ENCODE measurements at regions not wholly inside any gene's neighbourhood (a gene's known extent, or its start where the extent isn't known, plus 50 kb on each side); places are given as distances from the start of the nearest gene placed in this dataset.
"Not testable (repeated sequence)": the region's sequence is repeated elsewhere in the genome, so short reads cannot be mapped to it uniquely, and the experiment has no call there.

DNA sequence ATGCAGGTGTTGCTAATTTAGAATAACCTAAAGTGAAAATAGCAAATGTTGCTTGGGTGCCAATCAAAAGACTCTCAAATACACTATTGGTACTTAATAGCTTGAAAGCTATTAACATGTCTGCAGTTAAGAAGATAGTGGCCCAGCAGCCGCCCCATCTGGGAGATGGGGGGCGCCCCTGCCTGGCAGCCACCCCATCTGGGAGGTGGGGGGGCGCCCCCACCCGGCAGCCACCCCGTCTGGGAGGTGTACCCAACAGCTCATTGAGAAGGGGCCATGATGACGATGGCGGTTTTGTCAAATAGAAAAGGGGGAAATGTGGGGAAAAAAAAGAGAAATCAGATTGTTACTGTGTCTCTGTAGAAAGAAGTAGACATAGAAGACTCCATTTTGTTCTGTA lies 923.1 kb upstream of the MDGA2 start:
- DNase-seq (ENCODE audit: low spot score): no peak

GRCh38 chr14:48586099-48586498 lies 910.7 kb upstream of the MDGA2 start:
- no peak for DNase-seq (ENCODE audit: low spot score)

DNA sequence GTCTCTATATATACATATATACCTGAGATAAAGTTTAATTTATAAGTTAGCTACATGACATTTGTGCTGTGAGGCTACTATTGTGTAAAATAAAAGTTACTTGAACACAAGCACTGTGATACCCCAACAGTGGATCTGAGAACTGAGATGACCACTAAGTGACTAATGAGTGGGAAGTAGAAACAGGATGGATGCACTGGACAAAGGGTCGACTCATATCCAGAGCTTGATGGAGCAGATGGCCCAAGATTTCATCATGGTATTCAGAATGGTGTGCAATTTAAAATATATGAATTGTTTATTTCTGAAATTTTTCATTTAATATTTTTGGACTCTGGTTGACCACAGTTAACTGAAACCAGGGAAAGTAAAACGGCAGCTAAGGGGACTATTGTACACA lies 908.6 kb upstream of the MDGA2 start:
- DNase-seq (ENCODE audit: low spot score): no peak

GRCh38 chr14:48582938-48583337 lies 907.5 kb upstream of the MDGA2 start:
- DNase-seq (ENCODE audit: low spot score): no peak

DNA sequence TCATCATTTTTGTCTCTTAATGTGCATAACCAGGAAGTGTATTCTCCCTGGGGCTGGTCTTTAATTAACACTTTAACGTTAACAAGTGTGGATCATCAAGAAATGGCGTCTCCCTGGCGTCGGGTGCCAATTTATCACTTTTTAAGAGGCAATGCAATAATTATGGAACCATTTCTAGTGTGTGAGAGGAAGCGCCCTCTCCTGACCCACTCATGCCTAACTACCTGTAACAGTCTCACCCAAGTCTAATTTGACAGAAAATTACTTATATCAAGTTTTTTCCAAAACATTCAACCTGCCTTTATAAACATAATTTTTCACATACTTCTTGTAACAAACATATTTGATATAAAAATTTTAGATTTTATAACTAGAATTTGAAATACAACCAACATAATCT lies 905.3 kb upstream of the MDGA2 start:
- DNase-seq (ENCODE audit: low spot score): no peak

DNA sequence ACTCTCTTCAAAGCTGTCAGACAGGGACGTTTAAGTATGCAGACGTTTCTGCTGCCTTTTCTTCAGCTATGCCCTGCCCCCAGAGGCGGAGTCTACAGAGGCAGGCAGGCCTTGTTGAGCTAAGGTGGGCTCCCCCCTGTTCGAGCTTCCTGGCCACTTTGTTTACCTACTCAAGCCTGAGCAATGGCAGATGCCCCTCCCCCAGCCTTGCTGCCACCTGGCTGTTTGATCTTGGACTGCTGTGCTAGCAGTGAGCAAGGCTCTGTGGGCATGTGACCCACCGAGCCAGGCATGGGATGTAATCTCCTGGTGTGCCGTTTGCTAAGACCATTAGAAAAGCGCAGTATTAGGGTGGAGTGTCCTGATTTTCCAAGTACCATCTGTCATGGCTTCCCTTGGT lies 900.4 kb upstream of the MDGA2 start:
- DNase-seq (ENCODE audit: low spot score): no peak

GRCh38 chr14:48568688-48569087 lies 893.3 kb upstream of the MDGA2 start:
- no peak for DNase-seq (ENCODE audit: low spot score)

GRCh38 chr14:48568252-48568651 lies 892.8 kb upstream of the MDGA2 start:
- DNase-seq (ENCODE audit: low spot score): no peak

- no peak for DNase-seq (ENCODE audit: low spot score)
Measured at GRCh38 chr14:48563489-48563888, 888.1 kb upstream of the MDGA2 start.

DNA sequence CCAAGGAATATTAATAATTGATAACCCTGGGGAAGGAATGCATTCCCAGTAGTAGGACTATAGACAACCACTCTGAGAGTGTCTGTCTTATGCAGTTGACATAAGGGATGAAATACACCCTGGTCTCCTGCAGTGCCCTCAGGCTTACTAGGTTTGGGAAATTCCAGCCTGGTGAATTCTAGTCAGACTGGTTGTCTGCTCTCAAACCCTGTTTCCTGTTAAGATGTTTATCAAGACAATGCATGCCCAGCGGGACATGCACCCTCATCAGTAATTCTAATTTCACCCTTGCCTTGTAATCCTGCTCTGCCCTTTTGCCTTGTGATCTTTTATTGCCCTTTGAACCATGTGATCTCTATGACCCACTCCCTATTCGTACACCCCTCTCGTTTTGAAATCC lies 886.0 kb upstream of the MDGA2 start:
- DNase-seq (ENCODE audit: low spot score): not testable (repeated sequence)

GRCh38 chr14:48560421-48560820 lies 885.0 kb upstream of the MDGA2 start:
- no peak for DNase-seq (ENCODE audit: low spot score)

DNA sequence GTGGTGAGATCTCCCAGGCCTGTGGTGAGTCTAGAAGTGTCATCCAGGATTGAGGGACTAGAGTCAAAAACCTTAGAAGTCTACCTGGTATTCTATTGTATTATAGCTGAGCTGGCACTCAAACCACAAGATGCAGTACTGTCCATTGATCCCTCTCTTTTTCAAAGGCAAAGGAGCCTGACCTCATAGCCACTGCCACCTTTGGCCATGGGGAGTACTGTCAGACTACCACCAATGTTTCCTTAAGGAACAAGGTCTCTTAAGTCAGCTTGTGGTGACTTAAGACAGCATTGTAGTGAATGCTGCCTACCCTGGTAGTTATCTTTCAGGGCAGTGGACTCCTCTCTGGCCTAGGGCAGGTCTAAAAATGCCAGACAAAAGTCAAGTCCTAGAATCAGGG lies 878.0 kb upstream of the MDGA2 start:
- DNase-seq (ENCODE audit: low spot score): no peak

DNA sequence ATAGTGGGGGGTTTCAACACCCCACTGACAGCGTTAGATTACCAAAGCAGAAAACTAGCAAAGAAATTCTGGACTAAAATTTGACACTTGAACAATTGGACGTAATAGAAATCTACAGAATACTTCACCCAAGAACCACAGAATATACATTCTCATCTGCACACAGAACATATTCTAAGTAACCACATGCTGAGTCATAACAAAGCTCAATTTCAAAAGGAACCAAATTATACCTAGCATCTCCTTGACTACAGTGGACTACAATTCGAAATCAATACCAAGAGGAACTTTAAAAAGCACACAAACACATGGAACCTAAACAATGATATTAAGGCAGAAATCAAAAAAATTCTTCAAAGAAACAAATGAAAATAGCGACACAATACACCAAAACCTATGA lies 871.6 kb upstream of the MDGA2 start:
- no peak for DNase-seq (ENCODE audit: low spot score)

DNA sequence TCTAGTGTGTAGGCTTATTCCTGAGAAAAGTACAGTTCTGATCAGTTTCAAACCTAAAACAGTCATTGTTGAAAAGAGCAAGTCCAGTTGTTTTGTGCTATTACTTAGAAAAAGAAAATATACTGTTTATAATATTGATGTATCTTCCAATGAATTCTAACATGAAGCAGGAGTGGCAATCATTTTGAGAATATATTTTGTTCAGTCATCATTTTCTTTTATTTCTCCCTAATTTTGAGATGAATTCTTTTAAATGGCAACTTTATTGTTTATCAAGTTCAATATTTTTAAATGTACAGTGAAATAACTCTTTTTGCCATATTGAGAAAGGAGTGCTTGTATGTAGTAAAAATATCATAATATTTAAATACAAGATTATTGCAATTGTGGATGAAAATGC lies 862.2 kb upstream of the MDGA2 start:
- no peak for DNase-seq (ENCODE audit: low spot score)

GRCh38 chr14:48536318-48536717 lies 860.9 kb upstream of the MDGA2 start:
- peak; percentile 5 for DNase-seq (ENCODE audit: low spot score)

GRCh38 chr14:48527832-48528231 lies 852.4 kb upstream of the MDGA2 start:
- no peak for DNase-seq (ENCODE audit: low spot score)

DNA sequence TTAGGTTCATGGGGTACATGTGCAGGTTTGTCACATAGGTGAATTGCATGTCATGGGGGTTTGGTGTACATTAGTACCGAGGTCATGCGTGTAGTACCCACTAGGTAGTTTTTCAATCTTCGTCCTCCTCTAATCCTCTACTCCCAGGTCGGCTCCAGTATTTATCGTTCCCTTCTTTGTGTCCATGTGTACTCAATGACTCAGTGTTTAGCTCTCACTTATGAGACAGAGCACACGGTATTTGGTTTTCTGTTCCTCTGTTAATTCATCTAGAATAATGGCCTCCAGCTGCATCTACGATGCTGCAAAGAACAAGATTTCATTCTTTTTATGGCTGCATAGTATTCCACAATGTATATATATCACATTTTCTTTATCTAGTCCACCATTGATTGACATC lies 850.9 kb upstream of the MDGA2 start:
- DNase-seq (ENCODE audit: low spot score): no peak

DNA sequence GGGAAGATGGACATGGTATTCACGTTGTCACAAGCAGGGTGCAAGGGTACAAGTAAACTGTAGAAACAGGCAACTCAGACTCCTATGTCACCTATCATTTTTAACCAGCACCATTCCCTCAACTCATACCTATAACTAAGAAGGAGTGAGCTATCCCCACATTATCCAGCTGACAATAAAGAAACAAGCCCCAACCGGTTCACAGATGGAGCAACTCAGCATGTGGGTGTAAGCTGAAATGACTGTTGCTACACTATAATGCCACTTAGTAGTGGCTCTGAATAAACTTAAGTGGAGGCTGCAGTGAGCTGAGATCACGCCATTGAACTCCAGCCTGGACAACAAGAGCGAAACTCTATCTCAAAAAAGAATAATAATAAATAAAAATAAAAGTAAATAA lies 829.5 kb upstream of the MDGA2 start:
- no peak for DNase-seq (ENCODE audit: low spot score)

GRCh38 chr14:48490756-48491155 lies 815.4 kb upstream of the MDGA2 start:
- DNase-seq (ENCODE audit: low spot score): no peak

DNA sequence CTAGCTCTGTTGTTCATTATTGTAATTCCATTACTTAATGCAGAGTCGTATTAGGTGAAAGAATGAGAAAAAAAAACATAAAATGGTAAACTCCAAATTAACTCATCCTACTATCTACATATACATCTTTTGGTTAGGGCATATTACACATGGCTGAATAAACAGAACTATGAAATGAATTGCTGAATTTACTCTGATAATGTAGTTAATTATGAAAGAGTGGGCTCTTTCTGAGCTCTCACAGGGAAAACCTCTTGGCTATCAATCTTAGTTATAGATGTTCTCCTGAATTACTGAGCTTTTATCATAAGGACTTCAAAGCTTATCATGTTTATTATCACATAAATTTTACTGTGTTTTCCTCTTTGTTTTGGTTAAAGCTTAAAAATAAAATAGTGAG lies 798.5 kb upstream of the MDGA2 start:
- no peak for DNase-seq (ENCODE audit: low spot score)

DNA sequence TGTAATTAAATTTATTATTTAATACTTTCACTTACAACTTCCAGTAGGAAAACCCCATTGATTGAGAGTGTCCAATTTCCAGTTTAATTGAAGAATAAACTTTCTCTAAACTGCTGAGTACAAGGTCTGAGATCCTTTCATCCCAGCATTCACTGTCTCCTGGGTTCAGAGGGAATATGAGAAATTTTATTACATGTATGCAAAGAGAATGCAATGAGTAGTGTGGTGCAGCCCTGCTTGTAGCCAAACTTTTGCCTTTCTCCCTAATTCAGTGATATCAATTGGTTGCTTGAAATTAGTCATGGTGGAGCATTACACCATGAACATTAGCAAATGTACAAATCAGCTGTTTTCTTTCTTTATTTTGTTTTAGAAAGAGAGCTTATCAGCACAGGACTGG lies 780.6 kb upstream of the MDGA2 start:
- no peak for DNase-seq (ENCODE audit: low spot score)

DNA sequence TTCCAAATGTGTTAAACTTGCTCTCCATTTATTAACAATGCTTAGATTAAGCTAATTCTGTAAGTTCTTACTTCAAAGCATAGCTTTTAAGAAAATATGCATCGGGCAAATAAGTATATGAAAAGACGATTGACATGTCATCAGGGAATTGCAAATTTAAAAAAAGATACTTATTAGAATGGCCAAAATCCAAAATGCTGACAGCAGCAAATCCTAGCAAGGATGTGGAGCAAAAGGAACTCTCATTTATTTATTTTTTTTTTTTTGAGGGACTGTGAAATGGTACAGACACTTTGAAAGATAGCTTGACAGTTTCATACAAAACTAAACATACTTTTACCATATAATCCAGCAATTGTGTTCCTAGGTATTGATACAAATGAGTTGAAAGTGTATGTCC lies 779.5 kb upstream of the MDGA2 start:
- DNase-seq (ENCODE audit: low spot score): no peak

DNA sequence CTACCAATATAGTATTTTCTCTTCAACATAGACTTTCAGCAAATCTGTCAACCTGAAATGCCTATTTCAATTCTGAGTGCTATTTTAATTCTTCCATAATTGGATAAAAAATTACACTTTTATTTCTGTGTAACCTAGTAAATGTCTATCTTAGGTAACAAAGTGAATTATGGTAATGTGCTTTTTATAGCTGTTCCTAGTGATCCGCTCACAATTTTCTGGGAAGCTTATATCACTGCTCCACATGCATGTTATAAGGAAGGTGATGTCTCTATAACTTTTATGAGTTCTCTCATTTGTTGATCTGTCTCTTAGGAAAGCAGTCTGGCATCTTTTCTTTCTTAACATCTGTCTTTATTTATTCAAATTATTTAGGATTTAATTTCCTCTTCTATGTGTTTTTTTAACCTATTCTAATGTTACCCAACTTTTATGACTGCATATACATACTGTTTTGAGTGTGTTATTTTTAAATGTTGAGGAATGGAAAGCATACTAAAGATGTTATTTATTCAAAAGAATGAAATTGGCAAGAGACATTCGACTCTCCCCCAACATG lies 777.1 kb upstream of the MDGA2 start:
- no peak for DNase-seq (ENCODE audit: low spot score)

- DNase-seq (ENCODE audit: low spot score): no peak
Measured at GRCh38 chr14:48435221-48435620, 759.8 kb upstream of the MDGA2 start.

DNA sequence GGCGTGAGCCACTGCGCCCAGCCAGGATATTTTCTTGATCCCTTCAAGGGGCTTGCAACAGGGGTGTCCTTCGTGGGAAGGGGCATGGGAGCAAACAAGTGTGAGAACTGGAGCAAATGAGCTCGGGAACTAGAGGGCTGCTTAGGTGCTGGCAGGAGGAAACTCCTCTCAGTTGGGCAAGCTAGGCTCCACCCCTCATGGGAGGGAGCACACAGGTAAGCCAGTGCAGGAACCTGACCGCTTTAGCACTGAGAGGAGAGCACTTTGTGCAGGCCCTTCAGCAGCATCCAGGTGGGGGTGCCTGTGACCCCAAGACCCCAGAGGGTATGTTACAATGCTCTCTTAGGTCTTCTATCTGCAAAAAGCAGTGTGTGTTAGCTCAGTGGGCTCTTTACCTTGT lies 755.4 kb upstream of the MDGA2 start:
- DNase-seq (ENCODE audit: low spot score): no peak

Measured in HT-29 (cell line).